Lung (tissue), 11 donors: ENCODE measurements at regions not wholly inside any gene's neighbourhood (a gene's known extent, or its start where the extent isn't known, plus 50 kb on each side); places are given as distances from the start of the nearest gene placed in this dataset.

ENCODE experiments used
- ATAC-seq: fragments of 200-7000 bp; cut with Tn5 transposase; one replicate; pipeline ENCODE4 v1.9.1; 2020; ENCODE audit warnings: moderate number of reproducible peaks; ENCODE audit not compliant: insufficient read depth, low FRiP score
- DNase-seq, 3 donors: peaks; one replicate each; pipeline ENCODE4 v3.0.0-alpha.2; 2013 to 2017
- H3K27ac ChIP-seq, 2 donors: one replicate each; pipeline ENCODE4 v1.5.1; 2013; ENCODE audit warnings: mild to moderate bottlenecking in 2 of 2, moderate library complexity in 2 of 2, control low read depth in 1 of 2, inconsistent platforms in 1 of 2, low read depth in 1 of 2, low read length in 1 of 2
- H3K27me3 ChIP-seq, 3 donors: one replicate each; pipeline ENCODE4 v1.5.1; 2013; ENCODE audit warnings: low read length in 2 of 3; ENCODE audit not compliant: control insufficient read depth in 3 of 3, insufficient read depth in 3 of 3
- H3K36me3 ChIP-seq, 4 donors: one replicate each; pipeline ENCODE4 v1.5.1; 2013; ENCODE audit warnings: low read length in 4 of 4, mild to moderate bottlenecking in 1 of 4, moderate library complexity in 1 of 4; ENCODE audit not compliant: control insufficient read depth in 4 of 4, insufficient read depth in 4 of 4
- H3K4me1 ChIP-seq, 5 donors: one replicate each; pipeline ENCODE4 v1.5.1; 2013; ENCODE audit warnings: low read length in 5 of 5, mild to moderate bottlenecking in 2 of 5, moderate library complexity in 1 of 5; ENCODE audit not compliant: control insufficient read depth in 5 of 5, insufficient read depth in 5 of 5
- H3K4me3 ChIP-seq: one replicate; pipeline ENCODE4 v1.5.1; 2013; ENCODE audit warnings: mild to moderate bottlenecking, control low read depth, moderate library complexity
- H3K9ac ChIP-seq, 2 donors: one replicate each; pipeline ENCODE4 v1.5.1; 2013; ENCODE audit warnings: low read length in 2 of 2, control low read depth in 1 of 2; ENCODE audit not compliant: insufficient read depth in 1 of 2
- H3K9me3 ChIP-seq, 4 donors: one replicate each; pipeline ENCODE4 v1.5.1; 2013; ENCODE audit warnings: low read length in 3 of 4, mild to moderate bottlenecking in 1 of 4, moderate library complexity in 1 of 4; ENCODE audit not compliant: control insufficient read depth in 4 of 4, insufficient read depth in 3 of 4
- WGBS, 2 donors: extraction: QIAGEN DNeasy Blood & Tissue Kit; methylation state at CpG; one replicate each; pipeline ENCODE4 v1.1.7; 2013; 5-methylcytosine and 5-hydroxymethylcytosine counted together
- TF ChIP-seq, protein P1 (sequence below): IDR thresholded peaks from 2 replicates; pipeline ENCODE4 v1.5.1; 2012; ENCODE audit warnings: mild to moderate bottlenecking; ENCODE audit errors: control extremely low read depth, extremely low read depth
- donor health status: control.
- donor health status: control.
- donor health status: Bipolar disorder and iron deficiency.
- donor health status: healthy.
- donor health status: DM: yes; HTN: yes; CAD: no.

- Histone ChIP-seq H3K36me3 (no peaks in the 10 kb centered on the region), H3K27ac (no peak overlapping the region), H3K9me3 (no peaks in the 10 kb centered on the region), H3K4me1 (no peaks in the 10 kb centered on the region), H3K9ac (no peak overlapping the region), H3K4me3 (no peak overlapping the region), H3K27me3 (no peaks in the 10 kb centered on the region)
- ATAC-seq (no peak), DNase-seq (no peak)
- TF ChIP-seq, protein P1, sequence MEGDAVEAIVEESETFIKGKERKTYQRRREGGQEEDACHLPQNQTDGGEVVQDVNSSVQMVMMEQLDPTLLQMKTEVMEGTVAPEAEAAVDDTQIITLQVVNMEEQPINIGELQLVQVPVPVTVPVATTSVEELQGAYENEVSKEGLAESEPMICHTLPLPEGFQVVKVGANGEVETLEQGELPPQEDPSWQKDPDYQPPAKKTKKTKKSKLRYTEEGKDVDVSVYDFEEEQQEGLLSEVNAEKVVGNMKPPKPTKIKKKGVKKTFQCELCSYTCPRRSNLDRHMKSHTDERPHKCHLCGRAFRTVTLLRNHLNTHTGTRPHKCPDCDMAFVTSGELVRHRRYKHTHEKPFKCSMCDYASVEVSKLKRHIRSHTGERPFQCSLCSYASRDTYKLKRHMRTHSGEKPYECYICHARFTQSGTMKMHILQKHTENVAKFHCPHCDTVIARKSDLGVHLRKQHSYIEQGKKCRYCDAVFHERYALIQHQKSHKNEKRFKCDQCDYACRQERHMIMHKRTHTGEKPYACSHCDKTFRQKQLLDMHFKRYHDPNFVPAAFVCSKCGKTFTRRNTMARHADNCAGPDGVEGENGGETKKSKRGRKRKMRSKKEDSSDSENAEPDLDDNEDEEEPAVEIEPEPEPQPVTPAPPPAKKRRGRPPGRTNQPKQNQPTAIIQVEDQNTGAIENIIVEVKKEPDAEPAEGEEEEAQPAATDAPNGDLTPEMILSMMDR, result no peak
- 90% methylated on average over 24 of the region's 24 CpGs for WGBS, 2 donors
These were observed 81.2 kb upstream of the RAB3GAP2 start for GRCh38 chr1:220353229-220354012.

DNA sequence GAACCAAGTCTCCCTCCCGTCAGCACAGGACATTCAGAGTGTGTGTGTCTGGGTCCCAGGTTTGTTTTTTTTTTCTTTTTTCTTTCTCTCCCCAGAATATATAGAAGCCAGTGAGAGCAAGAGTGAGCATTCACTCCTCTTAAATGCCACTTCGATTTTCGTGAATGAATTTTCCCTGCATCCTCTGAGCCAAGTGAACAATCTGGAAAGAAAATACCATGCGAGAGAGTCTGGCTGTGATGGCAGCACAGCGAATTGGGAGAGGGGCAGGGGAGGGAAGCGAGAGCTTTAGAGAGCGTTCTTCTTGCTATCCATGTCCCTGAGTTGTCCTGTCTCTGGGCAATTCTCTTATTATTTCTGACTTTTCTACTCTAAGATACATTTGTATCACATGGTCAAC is 76.0 kb upstream of the RAB3GAP2 start:
- WGBS, 2 donors, result 87 to 89% methylated on average over 7 of the region's 7 CpGs

DNA sequence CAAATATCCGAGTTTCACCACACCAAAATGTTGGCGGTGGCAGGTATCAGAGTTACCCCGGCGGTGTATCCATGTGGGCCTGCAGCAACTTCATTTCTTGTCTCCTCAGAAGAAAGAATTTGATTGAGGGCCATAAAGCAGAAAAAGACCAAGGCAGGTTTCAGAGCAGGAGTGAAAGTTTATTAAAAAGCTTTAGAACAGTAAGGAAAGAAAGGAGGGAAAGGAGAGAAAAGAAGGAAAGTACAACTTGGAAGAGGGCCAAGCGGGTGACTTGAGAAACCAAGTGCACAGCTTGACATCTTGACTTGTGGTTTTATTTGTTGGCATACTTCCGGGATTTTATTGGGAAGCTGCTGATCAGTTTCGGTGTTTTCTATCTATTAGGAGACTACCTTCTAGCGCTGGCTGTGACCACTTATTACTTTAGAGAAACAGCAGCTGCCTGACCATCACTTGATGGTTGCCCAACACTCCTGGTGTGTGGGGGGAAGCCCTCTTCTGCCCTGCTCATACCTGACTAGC is 75.5 kb upstream of the RAB3GAP2 start:
- Histone ChIP-seq H3K27me3 (no peaks in the 10 kb centered on the region), H3K9ac (no peak overlapping the region), H3K36me3 (no peaks in the 10 kb centered on the region), H3K4me1 (no peaks in the 10 kb centered on the region), H3K27ac (no peak overlapping the region), H3K9me3 (no peaks in the 10 kb centered on the region), H3K4me3 (no peak overlapping the region)
- 79 to 82% methylated on average over 8 of the region's 8 CpGs for WGBS, 2 donors
- ATAC-seq (no peak), DNase-seq (no peak)
- TF ChIP-seq, protein P1, result no peak

More for the DNA sequence above, 76.0 kb upstream of the RAB3GAP2 start:
- TF ChIP-seq, protein P1, result no peak
- ATAC-seq, result no peak
- Histone ChIP-seq H3K4me3 (no peak overlapping the region), H3K27me3 (no peaks in the 10 kb centered on the region), H3K9ac (no peak overlapping the region), H3K36me3 (no peaks in the 10 kb centered on the region), H3K4me1 (no peaks in the 10 kb centered on the region), H3K9me3 (no peaks in the 10 kb centered on the region), H3K27ac (no peak overlapping the region)
- no peak for DNase-seq
